A172 (cell line): ENCODE measurements at regions not wholly inside any gene's neighbourhood (a gene's known extent, or its start where the extent isn't known, plus 50 kb on each side); places are given as distances from the start of the nearest gene placed in this dataset.
"Not testable (repeated sequence)": the region's sequence is repeated elsewhere in the genome, so short reads cannot be mapped to it uniquely, and the experiment has no call there.

Experiments used
- DNase-seq: peaks from one replicate; pipeline ENCODE4 v3.0.0-alpha.2; 2015; ENCODE audit warnings: low spot score

DNA sequence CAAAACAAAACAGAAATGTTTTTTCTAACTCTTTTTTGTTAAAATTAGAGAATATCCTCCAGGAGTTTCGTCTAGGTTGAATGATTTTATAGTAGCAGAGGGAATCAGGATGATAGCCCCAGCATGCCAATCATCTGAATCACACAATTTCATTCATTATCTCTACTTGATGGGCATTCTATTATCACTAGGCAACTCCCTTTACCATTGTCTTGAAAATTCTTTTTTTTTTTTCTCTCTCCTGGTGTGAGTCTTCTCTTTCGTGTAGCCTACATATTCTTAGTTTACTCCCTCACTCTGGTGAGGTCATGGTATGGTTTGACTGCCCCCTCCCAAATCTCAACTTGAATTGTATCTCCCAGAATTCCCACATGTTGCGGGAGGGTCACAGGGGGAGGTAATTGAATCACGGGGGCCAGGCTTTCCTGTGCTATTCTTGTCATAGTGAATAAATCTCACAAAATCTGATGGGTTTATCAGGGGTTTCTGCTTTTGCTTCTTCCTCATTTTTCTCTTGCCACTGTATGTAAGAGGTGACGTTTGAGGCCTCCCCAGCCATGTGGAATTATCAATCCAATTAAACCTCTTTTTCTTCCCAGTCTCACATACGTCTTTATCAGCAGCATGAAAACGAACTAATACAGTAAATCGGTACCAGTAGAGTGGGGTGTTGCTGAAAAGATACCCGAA is 105.0 kb downstream of the OTUD1 start:
- DNase-seq = peak; percentile 12

DNA sequence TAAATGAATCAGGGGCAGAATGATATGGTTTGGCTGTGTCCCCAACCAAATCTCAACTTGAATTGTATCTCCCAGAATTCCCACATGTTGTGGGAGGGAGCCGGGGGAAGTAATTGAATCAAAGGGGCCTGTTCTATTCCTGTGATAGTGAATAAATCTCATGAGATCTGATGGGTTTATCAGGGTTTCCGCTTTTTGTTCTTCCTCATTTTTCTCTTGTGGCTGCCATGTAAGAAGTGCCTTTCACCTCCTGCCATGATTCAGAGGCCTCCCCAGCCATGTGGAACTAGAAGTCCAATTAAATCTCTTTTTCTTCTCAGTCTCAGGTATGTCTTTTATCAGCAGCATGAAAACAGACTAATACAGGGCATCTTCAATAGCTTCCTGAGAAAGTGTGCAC is 107.0 kb downstream of the OTUD1 start:
- DNase-seq = not testable (repeated sequence)

DNA sequence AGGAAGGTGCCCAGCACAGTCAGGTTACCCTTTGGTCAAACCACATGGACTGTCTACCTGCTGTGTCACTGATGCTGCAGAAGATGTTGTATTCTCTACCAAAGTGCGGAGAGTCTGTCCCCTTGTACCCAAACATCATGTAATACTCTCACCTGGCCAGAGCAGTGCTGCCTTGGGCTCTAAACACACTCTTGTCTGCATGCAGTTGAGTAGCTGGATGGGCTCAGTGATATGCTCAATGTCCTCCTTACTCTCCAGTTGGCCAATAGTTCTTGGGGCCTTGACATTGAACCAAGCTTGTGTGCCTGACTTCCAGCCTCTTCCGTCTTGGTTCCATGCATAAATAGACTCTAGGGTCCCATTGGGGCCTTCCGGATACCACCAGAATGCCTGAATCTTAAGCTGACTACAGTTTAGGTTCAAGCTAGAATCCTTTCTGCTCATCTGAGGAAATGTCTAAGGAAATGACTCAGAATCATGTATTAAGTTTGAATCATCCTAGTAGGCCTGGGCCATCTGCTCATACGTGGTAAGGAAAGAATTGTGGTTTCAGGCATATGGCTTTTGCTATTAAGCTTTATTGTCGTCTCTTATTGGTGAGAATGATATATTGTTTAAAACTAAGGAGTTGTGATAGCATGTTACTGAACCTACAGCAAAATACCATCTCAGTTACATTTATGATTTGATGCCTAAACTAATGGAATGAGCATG is 118.0 kb downstream of the OTUD1 start:
- peak; percentile 84 for DNase-seq

DNA sequence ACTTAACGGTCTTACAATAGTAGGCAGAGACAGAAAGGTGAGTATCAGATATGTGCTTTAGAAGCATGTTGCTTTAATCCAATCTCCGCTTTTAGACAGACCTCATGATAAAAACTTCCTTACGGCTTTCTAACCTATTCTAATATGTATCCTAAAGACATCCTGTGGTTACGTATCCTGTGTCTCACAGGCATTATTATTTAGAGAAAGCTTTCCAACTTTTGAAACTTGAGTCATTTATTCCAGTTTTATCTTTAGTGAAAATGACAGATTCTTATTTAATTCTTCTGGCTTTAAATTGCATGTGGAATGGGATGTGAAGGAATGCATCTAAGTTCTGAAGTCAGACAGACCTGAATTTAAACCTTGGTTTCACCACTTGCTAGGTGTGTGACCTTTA is 118.9 kb downstream of the OTUD1 start:
- peak; percentile 29 for DNase-seq

DNA sequence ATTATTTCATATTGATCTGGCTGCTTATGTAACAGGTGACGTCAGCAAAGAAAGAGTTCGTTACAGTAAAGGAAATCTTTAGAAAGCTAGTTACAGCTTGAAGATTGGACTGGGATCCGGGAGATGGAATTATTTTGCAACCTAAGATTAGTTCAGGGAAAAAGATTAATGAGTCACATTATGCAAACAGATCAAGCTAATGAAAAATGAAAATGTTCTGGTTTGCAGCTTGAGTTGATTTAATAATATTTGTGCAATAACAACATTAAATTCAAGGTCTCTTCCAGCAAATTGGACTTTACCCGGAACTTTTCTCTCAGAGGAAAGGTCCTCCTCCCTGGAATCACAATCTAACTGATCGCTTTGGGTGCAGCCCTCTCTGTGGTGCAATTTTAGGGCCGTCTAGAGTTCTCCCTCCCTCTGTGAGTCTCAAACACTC is 119.5 kb downstream of the OTUD1 start:
- no peak for DNase-seq

DNA sequence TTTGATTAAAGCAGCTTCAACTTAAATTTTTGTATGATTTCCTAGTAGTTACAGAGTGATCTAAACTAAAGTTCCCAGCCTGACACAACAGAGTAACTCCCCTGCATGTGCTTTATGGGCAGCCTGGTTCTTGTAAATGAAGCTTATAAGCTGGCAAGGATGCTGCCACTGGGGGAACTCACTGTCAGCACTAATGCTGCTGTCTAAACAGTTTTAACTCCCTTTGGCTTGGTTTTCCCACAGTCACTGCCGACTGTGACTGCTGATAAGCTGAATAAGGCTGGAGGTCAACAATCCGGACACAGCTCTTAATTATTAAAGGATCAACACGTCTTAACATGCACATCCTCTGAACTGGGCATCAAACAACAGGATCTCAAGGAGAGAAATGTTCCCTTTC is 130.1 kb downstream of the OTUD1 start:
- no peak for DNase-seq

DNA sequence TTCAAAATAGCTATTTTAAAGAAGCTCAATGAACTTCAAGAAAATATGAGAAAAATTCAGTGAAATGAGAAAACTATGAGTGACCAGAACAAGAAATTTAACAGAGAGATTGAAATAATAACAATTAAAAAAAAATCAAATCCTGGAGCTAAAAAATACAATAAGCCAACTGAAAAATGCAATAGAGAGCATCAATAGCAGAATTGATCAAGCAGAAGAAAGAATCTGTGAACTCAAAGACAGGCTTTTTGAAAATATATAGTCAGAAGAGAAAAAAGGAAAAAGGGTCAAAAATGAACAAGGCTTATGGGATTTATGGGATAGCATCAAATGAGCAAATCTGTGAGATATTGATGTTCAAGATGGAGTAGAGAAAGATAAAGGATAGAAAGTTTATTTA is 133.0 kb downstream of the OTUD1 start:
- no peak for DNase-seq

DNA sequence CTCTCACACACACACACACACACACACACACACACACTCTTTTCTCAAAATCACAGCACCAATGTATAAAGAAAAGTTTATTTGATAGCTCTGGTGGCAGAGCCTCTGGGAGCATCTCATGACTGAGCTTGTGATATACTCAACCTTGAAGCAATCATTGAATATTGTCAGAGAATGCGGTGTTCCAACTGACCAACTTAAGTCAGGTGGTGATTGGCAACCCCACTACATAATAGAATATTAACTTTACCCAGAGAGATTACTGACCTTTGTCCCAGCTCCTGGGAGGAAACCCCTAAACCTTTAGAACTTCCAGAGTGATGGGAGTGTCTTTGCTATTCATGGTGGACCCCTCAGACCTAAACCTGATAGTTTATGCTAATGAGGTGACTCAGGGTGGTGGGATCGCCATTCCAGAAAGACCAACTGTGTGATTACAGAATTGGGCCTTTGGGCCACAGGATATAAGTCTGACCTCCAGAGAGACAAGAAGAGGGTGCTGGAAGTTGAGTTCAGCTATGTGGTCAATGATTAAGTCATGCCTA is 143.1 kb downstream of the OTUD1 start:
- no peak for DNase-seq

DNA sequence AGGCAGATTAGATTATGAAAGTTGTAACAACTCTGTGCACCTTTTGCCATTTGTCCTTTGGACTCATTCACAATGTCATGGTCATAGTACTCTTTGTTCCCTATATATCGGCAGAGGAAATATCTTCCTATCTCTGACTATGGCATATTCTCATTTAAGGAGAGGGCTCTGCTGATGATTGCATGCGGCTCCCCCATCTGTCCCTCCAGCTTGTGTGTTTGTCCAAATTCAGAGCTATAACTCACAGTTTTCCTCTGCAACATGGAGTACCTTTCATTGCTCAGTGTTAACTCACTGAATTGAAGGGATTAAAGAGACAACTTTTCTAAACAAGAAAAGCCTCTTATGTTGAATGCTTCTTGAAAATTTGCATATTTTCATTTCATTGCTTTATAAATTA is 145.5 kb downstream of the OTUD1 start:
- no peak for DNase-seq

DNA sequence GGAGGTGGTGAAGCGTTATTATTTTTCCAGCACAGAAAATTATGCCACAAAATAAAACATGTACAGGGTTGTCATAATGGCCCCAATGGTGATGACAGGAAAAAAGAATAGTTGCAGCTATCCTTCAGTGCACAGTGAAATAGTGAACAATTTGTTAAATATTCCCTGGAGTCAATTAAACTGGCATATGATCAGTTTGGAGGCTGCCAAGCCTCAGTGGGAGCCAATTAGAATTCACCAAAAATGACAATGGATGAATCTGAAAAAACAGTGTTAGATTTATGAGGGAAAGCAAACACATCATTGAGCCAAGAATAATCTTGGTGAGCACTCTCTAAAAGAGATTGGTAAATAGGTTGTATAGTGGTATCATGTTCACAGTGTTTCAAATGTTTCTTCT is 146.3 kb downstream of the OTUD1 start:
- no peak for DNase-seq

DNA sequence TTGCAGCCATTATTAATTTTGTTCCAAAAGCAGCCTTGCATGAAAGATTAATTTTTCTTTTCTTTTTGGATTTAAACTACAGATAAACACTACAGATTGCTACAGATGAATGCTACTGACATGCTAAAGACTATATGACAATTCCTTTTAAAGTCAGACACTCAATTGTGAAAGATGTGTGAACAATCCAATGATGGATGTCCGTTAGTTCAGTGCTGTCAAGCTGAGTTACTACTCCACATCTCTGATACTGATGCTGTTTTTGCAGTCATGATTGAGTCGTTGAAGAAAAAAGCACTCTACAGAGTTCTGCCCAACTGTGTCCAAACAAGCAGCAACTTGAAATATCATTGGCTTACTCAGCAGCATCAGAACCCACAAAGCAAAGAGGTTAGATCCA is 146.8 kb downstream of the OTUD1 start:
- DNase-seq = no peak

DNA sequence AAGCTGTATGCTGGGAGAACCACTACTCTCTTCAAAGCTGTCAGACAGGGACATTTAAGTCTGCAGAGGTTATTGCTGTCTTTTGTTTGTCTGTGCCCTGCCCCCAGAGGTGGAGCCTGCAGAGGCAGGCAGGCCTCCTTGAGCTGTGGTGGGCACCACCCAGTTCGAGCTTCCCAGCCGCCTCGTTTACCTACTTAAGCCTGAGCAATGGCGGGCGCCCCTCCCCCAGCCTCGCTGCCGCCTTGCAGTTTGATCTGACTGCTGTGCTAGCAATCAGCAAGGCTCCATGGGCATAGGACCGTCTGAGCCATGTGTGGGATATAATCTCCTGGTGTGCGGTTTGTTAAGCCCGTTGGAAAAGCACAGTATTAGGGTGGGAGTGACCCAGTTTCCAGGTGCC is 156.4 kb downstream of the OTUD1 start:
- not testable (repeated sequence) for DNase-seq

DNA sequence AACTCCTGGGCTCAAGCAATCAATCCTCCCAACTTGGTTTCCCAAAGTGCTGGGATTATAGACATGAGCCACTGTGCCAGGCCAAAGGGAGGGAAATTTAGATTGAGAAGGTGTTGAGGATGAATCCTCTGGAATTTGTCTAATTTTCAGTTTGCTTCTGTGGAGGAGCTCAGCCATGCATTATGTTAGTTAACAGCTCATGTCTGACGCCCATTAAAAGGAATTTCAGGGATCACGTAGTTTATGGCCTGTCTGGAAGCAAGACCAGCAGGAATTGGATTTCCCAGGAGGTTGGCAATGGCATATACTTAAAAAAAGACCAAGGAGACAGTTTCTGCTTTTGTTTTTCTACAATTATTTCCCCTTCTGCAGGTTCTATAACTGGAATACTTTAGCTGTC is 165.7 kb downstream of the OTUD1 start:
- no peak for DNase-seq

DNA sequence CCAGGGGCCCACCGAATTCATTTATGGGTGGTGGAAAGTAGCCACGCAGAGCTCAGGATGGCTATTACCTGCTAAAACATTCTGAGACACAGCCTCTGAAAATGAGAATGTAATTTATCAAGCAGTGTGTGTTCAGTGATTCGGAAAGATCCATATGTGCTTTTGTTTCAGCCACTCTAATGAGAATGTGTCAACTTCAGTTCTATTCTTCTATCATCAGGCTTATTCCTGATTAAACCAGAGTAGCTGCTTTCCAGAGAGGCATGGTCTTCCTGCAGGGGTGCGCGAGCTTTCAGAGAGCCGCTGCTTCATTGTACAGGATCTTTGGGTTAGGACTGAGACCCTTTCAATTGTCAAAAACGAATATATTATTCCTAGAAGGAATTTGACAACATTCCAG is 167.6 kb downstream of the OTUD1 start:
- no peak for DNase-seq

DNA sequence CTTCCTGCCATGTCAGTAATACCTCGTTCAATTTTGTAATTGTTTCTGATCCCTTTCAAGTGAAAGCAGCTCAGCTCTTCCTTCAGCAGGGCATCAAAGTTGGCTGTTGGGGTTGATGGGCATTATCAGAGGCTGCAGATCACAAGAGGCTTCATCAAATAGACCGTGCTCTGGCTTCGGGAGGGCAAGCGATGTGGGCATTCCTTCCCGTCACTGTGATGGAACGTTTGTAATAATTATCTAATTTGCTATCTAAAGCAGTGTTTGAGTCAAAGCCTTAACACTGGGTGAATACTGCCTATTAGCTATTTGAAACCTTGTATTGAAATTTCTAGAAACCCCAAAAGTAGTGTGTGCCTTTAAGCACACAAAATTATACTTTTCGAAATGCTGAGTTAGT is 170.1 kb downstream of the OTUD1 start:
- DNase-seq = no peak

DNA sequence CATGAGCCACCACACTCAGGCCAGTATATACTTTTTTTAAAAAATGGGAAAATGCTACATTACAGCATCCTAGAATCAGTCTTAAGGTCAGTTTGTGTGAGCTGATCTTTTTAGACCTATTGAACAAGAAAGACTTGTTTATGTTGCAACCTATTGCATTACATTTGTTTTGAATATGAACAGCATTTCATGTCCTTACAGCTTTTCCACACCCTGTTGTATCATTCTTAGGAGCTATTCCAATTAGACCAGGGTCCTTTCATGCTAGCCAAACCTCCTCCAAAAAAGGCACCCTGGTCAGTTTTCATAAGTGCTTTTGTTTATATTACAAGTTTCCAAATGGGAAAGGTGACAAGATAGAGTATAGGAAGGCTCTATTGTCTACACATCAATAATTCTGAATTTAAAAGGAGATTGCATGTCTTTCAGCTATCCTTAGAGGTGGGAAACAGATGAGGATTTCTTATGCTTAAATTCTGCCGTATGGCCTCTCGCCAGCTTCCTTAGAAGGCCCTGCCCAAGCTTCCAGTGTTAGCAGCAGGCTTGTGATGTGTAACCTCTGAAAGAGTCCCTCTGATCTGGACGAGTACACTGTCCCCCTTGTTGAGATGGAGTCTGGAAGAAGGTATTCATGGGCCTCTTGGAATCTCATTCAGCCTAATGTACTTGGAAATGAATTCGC is 171.9 kb downstream of the OTUD1 start:
- DNase-seq = no peak

DNA sequence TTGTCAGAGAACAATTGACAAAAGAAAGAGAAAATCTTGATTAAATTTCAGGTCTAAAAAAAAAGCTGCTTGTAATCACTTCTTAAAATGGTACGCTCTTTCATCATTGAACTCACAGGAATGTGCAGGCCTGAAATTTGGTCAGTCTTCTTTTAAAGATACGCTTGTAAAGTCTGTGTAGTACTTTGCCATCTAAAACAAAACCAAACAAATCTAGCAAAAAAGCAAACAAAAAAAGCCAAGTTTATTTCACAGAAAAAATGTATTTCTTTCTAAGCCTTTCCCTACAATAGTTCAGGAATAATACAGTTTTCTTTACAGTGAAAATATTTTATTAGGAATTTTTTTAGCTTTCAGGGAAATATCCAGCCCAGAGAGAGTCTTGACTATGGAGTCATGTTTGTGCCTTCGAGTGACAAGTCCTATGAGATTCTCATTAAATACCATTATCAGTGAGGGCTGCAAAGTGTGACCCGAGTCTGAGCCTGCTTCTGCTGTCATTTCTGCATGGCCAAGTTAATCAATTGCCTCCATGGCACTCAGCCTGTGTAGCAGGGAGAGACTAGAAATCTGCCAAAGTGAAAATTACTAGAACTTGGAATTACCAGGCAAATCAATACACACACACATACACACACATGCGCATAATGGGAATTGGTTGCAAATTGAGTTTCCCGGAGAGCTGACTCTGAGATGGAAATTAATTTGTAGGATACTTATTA is 172.6 kb downstream of the OTUD1 start:
- no peak for DNase-seq

DNA sequence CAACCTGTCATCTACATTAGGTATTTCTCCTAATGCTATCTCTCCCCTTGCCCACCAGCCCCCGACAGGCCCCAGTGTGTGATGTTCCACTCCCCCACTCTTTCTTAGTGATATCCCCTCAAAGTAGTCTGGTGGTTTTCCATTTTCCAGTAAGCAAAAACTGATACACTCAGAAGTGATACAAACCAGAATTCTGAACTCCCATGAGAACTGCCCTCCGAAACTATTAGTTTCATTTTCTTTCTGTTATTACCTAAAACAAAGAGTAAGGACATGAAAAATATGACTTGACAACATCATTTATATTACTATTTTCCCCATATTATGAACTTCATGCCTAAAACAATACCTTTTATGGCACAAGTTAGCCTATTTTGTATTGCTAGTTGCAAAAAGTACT is 175.0 kb downstream of the OTUD1 start:
- DNase-seq = no peak

DNA sequence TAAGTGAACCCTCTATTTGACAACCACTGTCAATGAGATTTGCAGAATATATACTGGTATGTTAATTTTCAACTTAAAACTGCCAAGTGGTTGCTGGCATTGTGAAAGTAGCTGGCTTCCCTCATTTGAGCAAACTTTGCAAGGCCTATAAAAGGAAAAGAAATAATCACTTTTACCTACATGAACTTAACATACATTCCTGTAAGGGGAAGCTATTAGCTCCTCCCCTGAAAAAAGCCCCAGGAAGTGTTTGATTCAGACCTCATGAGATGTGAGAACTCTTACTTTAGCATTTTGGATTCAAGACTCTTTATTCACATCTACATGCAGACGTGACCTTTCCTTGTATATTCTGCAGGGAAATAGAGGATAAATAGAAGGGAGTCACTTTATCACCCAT is 175.6 kb downstream of the OTUD1 start:
- no peak for DNase-seq

DNA sequence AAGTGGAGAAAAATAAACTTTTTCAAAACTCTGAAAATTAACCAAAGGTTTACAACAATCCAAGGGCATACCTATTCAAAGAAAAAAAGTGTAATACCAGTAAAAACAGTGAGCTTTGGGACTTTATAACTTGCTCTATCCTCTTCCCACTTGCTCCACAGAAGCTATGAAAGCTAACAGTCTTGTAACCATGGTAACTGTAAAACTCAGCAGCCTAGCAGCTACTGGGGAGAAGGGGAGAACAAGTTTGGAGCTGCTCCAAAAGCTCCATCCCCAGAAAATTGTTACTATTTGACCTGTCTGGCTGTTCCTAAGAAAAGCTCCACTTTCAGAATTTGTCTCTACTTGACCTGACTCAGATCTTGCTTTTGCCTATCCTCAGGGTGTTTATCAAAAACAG is 191.5 kb downstream of the OTUD1 start:
- DNase-seq = no peak

DNA sequence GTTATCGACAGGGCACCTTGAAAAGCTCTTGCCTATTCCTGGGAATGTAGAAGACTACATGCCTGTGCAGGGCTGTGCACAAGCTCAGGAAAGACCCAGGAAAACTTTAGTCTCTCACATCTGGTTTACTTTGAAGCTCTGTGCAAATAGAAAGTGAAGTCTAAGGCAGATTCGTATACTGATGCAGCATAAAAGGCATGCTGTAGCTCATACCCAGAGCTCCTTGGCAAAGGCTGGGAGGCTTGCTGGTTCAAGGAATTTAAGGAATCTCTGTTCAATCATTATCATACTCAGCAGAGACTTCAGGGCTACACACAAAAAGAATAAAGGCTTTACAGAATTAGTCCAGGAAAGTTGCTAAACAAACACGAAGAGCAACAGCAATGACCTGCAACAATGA is 192.0 kb downstream of the OTUD1 start:
- DNase-seq = no peak

DNA sequence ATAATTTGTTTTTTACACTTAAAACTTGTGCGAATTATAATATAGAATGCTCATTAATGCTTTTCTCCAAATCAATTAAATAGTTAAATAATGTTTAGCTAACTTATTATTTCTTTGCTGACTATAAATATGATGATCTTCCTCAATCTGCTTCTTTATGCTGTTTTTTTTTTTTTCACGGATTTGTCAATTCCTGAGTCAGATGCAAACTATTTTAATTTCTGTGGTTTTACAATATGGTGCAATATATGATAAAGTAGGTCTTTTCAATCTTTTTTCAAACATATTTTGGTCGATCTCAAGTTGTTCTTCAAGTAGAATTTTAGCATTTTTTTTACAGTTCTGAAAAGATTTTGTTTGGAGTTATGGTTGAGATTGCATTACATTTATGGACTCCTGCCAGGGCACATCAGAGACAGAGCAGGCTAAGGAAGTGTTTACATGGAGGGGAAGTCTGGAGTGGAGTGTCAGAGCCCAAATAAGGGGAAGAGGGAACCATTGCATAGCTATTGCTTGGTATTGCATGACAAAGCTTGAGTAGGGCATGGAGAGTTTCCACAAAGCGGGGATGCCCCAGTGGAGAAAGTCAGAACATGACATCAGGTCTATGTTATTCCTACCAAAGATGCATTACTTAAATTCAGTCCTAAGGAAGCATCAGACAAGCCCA is 204.4 kb downstream of the OTUD1 start:
- DNase-seq = no peak
